GM23338 (cell line): ENCODE measurements at regions not wholly inside any gene's neighbourhood (a gene's known extent, or its start where the extent isn't known, plus 50 kb on each side); places are given as distances from the start of the nearest gene placed in this dataset.

Source experiments
- ATAC-seq: fragments of 200-7000 bp; cut with Tn5 transposase; 3 replicates; pipeline ENCODE4 v1.9.1; 2020
- DNase-seq: peaks from one replicate; pipeline ENCODE4 v3.0.0-alpha.2; 2015; ENCODE audit warnings: low spot score
- H2AFZ ChIP-seq: fragments of 200-600 bp; sonication (generic); 2 replicates; pipeline ENCODE4 v1.8.0; 2016; ENCODE audit warnings: antibody characterized with exemption, mild to moderate bottlenecking, moderate library complexity
- H3F3A ChIP-seq: fragments of 200-600 bp; sonication (generic); replicated peaks from 2 replicates; pipeline ENCODE4 v1.8.0; 2017; ENCODE audit warnings: antibody characterized with exemption, mixed run types, low read depth
- H3K27ac ChIP-seq: fragments of 200-600 bp; sonication (generic); 2 replicates; pipeline ENCODE4 v1.6.1; 2016; ENCODE audit warnings: low read depth
- H3K27me3 ChIP-seq: fragments of 200-600 bp; sonication (generic); 2 replicates; pipeline ENCODE4 v1.8.0; 2016; ENCODE audit warnings: mild to moderate bottlenecking, mixed run types, moderate library complexity; ENCODE audit not compliant: insufficient read depth
- H3K36me3 ChIP-seq: fragments of 200-600 bp; sonication (generic); 2 replicates; pipeline ENCODE4 v1.8.0; 2016; ENCODE audit warnings: mild to moderate bottlenecking; ENCODE audit not compliant: insufficient read depth
- H3K4me1 ChIP-seq: fragments of 200-600 bp; sonication (generic); 2 replicates; pipeline ENCODE4 v1.8.0; 2016; ENCODE audit warnings: mild to moderate bottlenecking, moderate library complexity; ENCODE audit not compliant: insufficient read depth
- H3K4me2 ChIP-seq: fragments of 200-600 bp; sonication (generic); 2 replicates; pipeline ENCODE4 v1.7.1; 2017; ENCODE audit warnings: mixed run types
- H3K4me3 ChIP-seq: fragments of 200-600 bp; sonication (generic); 2 replicates; pipeline ENCODE4 v1.6.1; 2016; ENCODE audit warnings: mixed run types
- H3K79me2 ChIP-seq: fragments of 200-600 bp; sonication (generic); replicated peaks from 2 replicates; pipeline ENCODE4 v1.8.0; 2017; ENCODE audit warnings: mild to moderate bottlenecking; ENCODE audit not compliant: insufficient read depth
- H3K9me2 ChIP-seq: fragments of 200-600 bp; sonication (generic); 2 replicates; pipeline ENCODE4 v1.8.0; 2017; ENCODE audit not compliant: insufficient read depth
- H4K20me1 ChIP-seq: fragments of 200-600 bp; sonication (generic); replicated peaks from 2 replicates; pipeline ENCODE4 v1.8.0; 2017; ENCODE audit warnings: mild to moderate bottlenecking; ENCODE audit not compliant: insufficient read depth
- H3K27ac Mint-ChIP-seq: 2 replicates; pipeline ENCODE4 v1.8.0; 2020; ENCODE audit warnings: inconsistent platforms, mild to moderate bottlenecking, moderate library complexity, mixed read lengths
- H3K27me3 Mint-ChIP-seq: 3 replicates; pipeline ENCODE4 v1.8.0; 2022; ENCODE audit warnings: low read depth, mild to moderate bottlenecking, moderate library complexity, mixed read lengths, inconsistent platforms; ENCODE audit not compliant: insufficient read depth, poor library complexity
- H3K36me3 Mint-ChIP-seq: 3 replicates; pipeline ENCODE4 v1.8.0; 2021; ENCODE audit warnings: low read depth, mild to moderate bottlenecking, inconsistent platforms, moderate library complexity, mixed read lengths
- H3K4me1 Mint-ChIP-seq: 3 replicates; pipeline ENCODE4 v1.8.0; 2020; ENCODE audit warnings: mild to moderate bottlenecking, inconsistent platforms, mixed read lengths
- H3K4me3 Mint-ChIP-seq: 3 replicates; pipeline ENCODE4 v1.8.0; 2021; ENCODE audit warnings: moderate library complexity, mild to moderate bottlenecking, inconsistent platforms, mixed read lengths
- H3K9me3 Mint-ChIP-seq: 3 replicates; pipeline ENCODE4 v1.8.0; 2020; ENCODE audit warnings: moderate library complexity, mild to moderate bottlenecking, inconsistent platforms, mixed read lengths
- CREB1 ChIP-seq: fragments of 250-450 bp; sonication (Bioruptor Pico); IDR thresholded peaks from 2 replicates; pipeline ENCODE4 v1.5.0; 2020; ENCODE audit warnings: low read depth, mild to moderate bottlenecking, moderate library complexity
- EZH2 ChIP-seq: fragments of 200-600 bp; sonication (generic); IDR thresholded peaks from one replicate; pipeline ENCODE4 v1.8.0; 2017; ENCODE audit warnings: antibody characterized with exemption, mild to moderate bottlenecking, low read depth; ENCODE audit not compliant: unreplicated experiment
- EZH2phosphoT487 ChIP-seq: fragments of 200-600 bp; sonication (generic); IDR thresholded peaks from one replicate; pipeline ENCODE4 v1.8.1; 2018; ENCODE audit warnings: antibody characterized with exemption; ENCODE audit not compliant: unreplicated experiment
- JUNB ChIP-seq: IDR thresholded peaks from one replicate; pipeline ENCODE4 v1.6.1; 2016; ENCODE audit warnings: antibody characterized with exemption; ENCODE audit not compliant: unreplicated experiment
- NANOG ChIP-seq: IDR thresholded peaks from 2 replicates; pipeline ENCODE4 v1.6.1; 2016; ENCODE audit warnings: antibody characterized with exemption, borderline replicate concordance
- POLR2AphosphoS5 ChIP-seq: IDR thresholded peaks from 2 replicates; pipeline ENCODE4 v1.6.1; 2016; ENCODE audit warnings: antibody characterized with exemption, low read depth
- STAT1 ChIP-seq: IDR thresholded peaks from one replicate; pipeline ENCODE4 v1.6.1; 2016; ENCODE audit warnings: antibody characterized with exemption; ENCODE audit not compliant: unreplicated experiment
- ZNF114 ChIP-seq: fragments of 250-450 bp; sonication (Bioruptor Pico); IDR thresholded peaks from 2 replicates; pipeline ENCODE4 v1.5.0; 2020; ENCODE audit warnings: mild to moderate bottlenecking, moderate library complexity
- ZNF331 ChIP-seq: fragments of 250-450 bp; sonication (Bioruptor Pico); IDR thresholded peaks from 2 replicates; pipeline ENCODE4 v1.5.0; 2020; ENCODE audit warnings: low read depth, mild to moderate bottlenecking, moderate library complexity
- TF ChIP-seq, protein P1 (sequence below), 2 experiments: fragments of 200-600 bp in 1 of 2; sonication (generic) in 1 of 2; conservative IDR thresholded peaks; 2 replicates each; pipeline versions ENCODE4 v1.5.1 to v1.6.1; 2016 to 2017; ENCODE audit warnings: antibody characterized with exemption in 2 of 2, low read depth in 2 of 2, mild to moderate bottlenecking in 2 of 2, moderate library complexity in 1 of 2
- TF ChIP-seq, protein P2 (sequence below): IDR thresholded peaks from one replicate; pipeline ENCODE4 v1.6.1; 2018; ENCODE audit warnings: antibody characterized with exemption; ENCODE audit not compliant: unreplicated experiment
- TF ChIP-seq, protein P3 (sequence below): IDR thresholded peaks from 2 replicates; pipeline ENCODE4 v1.6.1; 2016; ENCODE audit warnings: antibody characterized with exemption
- TF ChIP-seq, protein P4 (sequence below): fragments of 250-450 bp; sonication (Bioruptor Pico); IDR thresholded peaks from 2 replicates; pipeline ENCODE4 v1.5.0; 2020; ENCODE audit warnings: mild to moderate bottlenecking, moderate library complexity

DNA sequence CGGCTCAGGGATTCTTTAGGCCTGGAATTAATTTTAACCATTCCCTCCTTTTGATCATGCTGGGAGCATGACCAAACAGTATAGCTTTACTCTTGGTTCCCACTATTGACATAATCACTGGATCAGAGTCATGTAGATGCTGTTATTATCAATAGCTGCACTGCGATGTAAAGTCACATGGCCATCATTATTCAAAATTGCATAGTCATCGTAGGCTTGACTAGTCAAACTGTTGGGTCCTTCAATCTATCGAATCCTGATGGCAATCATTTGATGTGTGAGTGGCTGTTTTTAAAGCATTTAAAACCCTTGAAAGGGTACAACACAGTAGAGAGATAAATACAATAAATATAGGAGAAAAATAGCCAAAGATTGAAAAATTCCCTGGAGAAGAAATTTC, 1194.1 kb downstream of the EFNA5 start:
- Histone ChIP-seq H3K27ac (no peak overlapping the region), H3K9me2 (no peaks in the 10 kb centered on the region), H3K4me1 (no peaks in the 10 kb centered on the region), H4K20me1 (no peaks in the 10 kb centered on the region), H3K4me2 (no peak overlapping the region), H3K79me2 (no peaks in the 10 kb centered on the region), H3K36me3 (no peaks in the 10 kb centered on the region), H3K27me3 (no peaks in the 10 kb centered on the region), H3K4me3 (no peak overlapping the region), H3F3A (no peaks in the 10 kb centered on the region), H2AFZ (no peak overlapping the region)
- H3K4me1 Mint-ChIP-seq, result peaks cover 3% of the 10 kb centered on the region; the same call in 2 of the 3 replicates
- no peak for DNase-seq
- no peak overlapping the region for H3K27ac Mint-ChIP-seq
- TF ChIP-seq EZH2phosphoT487 (no peak), ZNF331 (CRISPR knock-in tag) (no peak), ZNF114 (no peak), NANOG (no peak), POLR2AphosphoS5 (no peak), EZH2 (no peak), CREB1 (no peak), STAT1 (no peak), JUNB (no peak)
- TF ChIP-seq, protein P1, sequence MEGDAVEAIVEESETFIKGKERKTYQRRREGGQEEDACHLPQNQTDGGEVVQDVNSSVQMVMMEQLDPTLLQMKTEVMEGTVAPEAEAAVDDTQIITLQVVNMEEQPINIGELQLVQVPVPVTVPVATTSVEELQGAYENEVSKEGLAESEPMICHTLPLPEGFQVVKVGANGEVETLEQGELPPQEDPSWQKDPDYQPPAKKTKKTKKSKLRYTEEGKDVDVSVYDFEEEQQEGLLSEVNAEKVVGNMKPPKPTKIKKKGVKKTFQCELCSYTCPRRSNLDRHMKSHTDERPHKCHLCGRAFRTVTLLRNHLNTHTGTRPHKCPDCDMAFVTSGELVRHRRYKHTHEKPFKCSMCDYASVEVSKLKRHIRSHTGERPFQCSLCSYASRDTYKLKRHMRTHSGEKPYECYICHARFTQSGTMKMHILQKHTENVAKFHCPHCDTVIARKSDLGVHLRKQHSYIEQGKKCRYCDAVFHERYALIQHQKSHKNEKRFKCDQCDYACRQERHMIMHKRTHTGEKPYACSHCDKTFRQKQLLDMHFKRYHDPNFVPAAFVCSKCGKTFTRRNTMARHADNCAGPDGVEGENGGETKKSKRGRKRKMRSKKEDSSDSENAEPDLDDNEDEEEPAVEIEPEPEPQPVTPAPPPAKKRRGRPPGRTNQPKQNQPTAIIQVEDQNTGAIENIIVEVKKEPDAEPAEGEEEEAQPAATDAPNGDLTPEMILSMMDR (conservative IDR thresholded peaks at IDR 0.05; ENCODE audit: low read depth in 2 of 2), result no peak
- TF ChIP-seq, protein P2, sequence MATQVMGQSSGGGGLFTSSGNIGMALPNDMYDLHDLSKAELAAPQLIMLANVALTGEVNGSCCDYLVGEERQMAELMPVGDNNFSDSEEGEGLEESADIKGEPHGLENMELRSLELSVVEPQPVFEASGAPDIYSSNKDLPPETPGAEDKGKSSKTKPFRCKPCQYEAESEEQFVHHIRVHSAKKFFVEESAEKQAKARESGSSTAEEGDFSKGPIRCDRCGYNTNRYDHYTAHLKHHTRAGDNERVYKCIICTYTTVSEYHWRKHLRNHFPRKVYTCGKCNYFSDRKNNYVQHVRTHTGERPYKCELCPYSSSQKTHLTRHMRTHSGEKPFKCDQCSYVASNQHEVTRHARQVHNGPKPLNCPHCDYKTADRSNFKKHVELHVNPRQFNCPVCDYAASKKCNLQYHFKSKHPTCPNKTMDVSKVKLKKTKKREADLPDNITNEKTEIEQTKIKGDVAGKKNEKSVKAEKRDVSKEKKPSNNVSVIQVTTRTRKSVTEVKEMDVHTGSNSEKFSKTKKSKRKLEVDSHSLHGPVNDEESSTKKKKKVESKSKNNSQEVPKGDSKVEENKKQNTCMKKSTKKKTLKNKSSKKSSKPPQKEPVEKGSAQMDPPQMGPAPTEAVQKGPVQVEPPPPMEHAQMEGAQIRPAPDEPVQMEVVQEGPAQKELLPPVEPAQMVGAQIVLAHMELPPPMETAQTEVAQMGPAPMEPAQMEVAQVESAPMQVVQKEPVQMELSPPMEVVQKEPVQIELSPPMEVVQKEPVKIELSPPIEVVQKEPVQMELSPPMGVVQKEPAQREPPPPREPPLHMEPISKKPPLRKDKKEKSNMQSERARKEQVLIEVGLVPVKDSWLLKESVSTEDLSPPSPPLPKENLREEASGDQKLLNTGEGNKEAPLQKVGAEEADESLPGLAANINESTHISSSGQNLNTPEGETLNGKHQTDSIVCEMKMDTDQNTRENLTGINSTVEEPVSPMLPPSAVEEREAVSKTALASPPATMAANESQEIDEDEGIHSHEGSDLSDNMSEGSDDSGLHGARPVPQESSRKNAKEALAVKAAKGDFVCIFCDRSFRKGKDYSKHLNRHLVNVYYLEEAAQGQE, result no peak
- TF ChIP-seq, protein P3, sequence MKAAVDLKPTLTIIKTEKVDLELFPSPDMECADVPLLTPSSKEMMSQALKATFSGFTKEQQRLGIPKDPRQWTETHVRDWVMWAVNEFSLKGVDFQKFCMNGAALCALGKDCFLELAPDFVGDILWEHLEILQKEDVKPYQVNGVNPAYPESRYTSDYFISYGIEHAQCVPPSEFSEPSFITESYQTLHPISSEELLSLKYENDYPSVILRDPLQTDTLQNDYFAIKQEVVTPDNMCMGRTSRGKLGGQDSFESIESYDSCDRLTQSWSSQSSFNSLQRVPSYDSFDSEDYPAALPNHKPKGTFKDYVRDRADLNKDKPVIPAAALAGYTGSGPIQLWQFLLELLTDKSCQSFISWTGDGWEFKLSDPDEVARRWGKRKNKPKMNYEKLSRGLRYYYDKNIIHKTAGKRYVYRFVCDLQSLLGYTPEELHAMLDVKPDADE, result no peak
- TF ChIP-seq, protein P4, sequence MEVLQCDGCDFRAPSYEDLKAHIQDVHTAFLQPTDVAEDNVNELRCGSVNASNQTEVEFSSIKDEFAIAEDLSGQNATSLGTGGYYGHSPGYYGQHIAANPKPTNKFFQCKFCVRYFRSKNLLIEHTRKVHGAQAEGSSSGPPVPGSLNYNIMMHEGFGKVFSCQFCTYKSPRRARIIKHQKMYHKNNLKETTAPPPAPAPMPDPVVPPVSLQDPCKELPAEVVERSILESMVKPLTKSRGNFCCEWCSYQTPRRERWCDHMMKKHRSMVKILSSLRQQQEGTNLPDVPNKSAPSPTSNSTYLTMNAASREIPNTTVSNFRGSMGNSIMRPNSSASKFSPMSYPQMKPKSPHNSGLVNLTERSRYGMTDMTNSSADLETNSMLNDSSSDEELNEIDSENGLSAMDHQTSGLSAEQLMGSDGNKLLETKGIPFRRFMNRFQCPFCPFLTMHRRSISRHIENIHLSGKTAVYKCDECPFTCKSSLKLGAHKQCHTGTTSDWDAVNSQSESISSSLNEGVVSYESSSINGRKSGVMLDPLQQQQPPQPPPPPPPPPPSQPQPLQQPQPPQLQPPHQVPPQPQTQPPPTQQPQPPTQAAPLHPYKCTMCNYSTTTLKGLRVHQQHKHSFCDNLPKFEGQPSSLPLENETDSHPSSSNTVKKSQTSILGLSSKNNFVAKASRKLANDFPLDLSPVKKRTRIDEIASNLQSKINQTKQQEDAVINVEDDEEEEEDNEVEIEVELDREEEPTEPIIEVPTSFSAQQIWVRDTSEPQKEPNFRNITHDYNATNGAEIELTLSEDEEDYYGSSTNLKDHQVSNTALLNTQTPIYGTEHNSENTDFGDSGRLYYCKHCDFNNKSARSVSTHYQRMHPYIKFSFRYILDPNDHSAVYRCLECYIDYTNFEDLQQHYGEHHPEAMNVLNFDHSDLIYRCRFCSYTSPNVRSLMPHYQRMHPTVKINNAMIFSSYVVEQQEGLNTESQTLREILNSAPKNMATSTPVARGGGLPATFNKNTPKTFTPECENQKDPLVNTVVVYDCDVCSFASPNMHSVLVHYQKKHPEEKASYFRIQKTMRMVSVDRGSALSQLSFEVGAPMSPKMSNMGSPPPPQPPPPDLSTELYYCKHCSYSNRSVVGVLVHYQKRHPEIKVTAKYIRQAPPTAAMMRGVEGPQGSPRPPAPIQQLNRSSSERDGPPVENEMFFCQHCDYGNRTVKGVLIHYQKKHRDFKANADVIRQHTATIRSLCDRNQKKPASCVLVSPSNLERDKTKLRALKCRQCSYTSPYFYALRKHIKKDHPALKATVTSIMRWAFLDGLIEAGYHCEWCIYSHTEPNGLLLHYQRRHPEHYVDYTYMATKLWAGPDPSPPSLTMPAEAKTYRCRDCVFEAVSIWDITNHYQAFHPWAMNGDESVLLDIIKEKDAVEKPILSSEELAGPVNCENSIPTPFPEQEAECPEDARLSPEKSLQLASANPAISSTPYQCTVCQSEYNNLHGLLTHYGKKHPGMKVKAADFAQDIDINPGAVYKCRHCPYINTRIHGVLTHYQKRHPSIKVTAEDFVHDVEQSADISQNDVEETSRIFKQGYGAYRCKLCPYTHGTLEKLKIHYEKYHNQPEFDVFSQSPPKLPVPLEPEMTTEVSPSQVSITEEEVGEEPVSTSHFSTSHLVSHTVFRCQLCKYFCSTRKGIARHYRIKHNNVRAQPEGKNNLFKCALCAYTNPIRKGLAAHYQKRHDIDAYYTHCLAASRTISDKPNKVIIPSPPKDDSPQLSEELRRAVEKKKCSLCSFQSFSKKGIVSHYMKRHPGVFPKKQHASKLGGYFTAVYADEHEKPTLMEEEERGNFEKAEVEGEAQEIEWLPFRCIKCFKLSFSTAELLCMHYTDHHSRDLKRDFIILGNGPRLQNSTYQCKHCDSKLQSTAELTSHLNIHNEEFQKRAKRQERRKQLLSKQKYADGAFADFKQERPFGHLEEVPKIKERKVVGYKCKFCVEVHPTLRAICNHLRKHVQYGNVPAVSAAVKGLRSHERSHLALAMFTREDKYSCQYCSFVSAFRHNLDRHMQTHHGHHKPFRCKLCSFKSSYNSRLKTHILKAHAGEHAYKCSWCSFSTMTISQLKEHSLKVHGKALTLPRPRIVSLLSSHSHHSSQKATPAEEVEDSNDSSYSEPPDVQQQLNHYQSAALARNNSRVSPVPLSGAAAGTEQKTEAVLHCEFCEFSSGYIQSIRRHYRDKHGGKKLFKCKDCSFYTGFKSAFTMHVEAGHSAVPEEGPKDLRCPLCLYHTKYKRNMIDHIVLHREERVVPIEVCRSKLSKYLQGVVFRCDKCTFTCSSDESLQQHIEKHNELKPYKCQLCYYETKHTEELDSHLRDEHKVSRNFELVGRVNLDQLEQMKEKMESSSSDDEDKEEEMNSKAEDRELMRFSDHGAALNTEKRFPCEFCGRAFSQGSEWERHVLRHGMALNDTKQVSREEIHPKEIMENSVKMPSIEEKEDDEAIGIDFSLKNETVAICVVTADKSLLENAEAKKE (CRISPR knock-in tag), result no peak
- no peaks in the 10 kb centered on the region for H3K27me3 Mint-ChIP-seq
- no peak overlapping the region for H3K4me3 Mint-ChIP-seq
- ATAC-seq, result no peak
- peaks cover 7% of the 10 kb centered on the region for H3K9me3 Mint-ChIP-seq
- H3K36me3 Mint-ChIP-seq, result peaks cover 4% of the 10 kb centered on the region; the same call in 2 of the 3 replicates
